Liver (tissue), 8 donors: ENCODE measurements at regions not wholly inside any gene's neighbourhood (a gene's known extent, or its start where the extent isn't known, plus 50 kb on each side); places are given as distances from the start of the nearest gene placed in this dataset.

Experiments used
- DNase-seq: peaks from one replicate; pipeline ENCODE4 v3.0.0-alpha.2; 2017; ENCODE audit warnings: low spot score
- H3K27ac ChIP-seq, 2 donors: one replicate each; pipeline ENCODE4 v1.7.0; 2013; ENCODE audit warnings: inconsistent platforms in 2 of 2, low read length in 2 of 2, control low read depth in 1 of 2, low read depth in 1 of 2, mild to moderate bottlenecking in 1 of 2
- H3K27me3 ChIP-seq, 4 donors: one replicate each; pipeline versions ENCODE4 v1.6.1 to v1.7.0; 2013; ENCODE audit warnings: low read length in 3 of 4, inconsistent platforms in 1 of 4, mild to moderate bottlenecking in 1 of 4, moderate library complexity in 1 of 4; ENCODE audit not compliant: control insufficient read depth in 4 of 4, insufficient read depth in 4 of 4
- H3K36me3 ChIP-seq, 4 donors: one replicate each; pipeline versions ENCODE4 v1.6.1 to v1.7.0; 2013; ENCODE audit warnings: low read length in 3 of 4, mild to moderate bottlenecking in 3 of 4, low read depth in 1 of 4, moderate library complexity in 1 of 4; ENCODE audit not compliant: control insufficient read depth in 4 of 4, insufficient read depth in 3 of 4
- H3K4me1 ChIP-seq, 4 donors: one replicate each; pipeline versions ENCODE4 v1.6.1 to v1.7.0; 2013; ENCODE audit warnings: low read length in 3 of 4, mild to moderate bottlenecking in 3 of 4, moderate library complexity in 1 of 4; ENCODE audit not compliant: control insufficient read depth in 4 of 4, insufficient read depth in 4 of 4
- H3K4me3 ChIP-seq, 3 donors: one replicate each; pipeline versions ENCODE4 v1.6.1 to v1.7.0; 2013; ENCODE audit warnings: low read length in 3 of 3, control low read depth in 1 of 3, low read depth in 1 of 3, mild to moderate bottlenecking in 1 of 3
- H3K9ac ChIP-seq, 2 donors: one replicate each; pipeline ENCODE4 v1.7.0; 2013; ENCODE audit warnings: low read length in 2 of 2, mild to moderate bottlenecking in 2 of 2, moderate library complexity in 2 of 2, control low read depth in 1 of 2, low read depth in 1 of 2
- H3K9me3 ChIP-seq, 4 donors: one replicate each; pipeline versions ENCODE4 v1.6.1 to v1.7.0; 2013; ENCODE audit warnings: low read length in 3 of 4; ENCODE audit not compliant: control insufficient read depth in 4 of 4
- ATF3 ChIP-seq: IDR thresholded peaks from 2 replicates; pipeline ENCODE4 v1.6.1; 2016; ENCODE audit warnings: antibody characterized with exemption
- CTCF ChIP-seq: fragments of 150-350 bp; IDR thresholded peaks from 2 replicates; pipeline ENCODE4 v1.5.1; 2017; ENCODE audit warnings: improper control_type of control experiment, low read depth, low read length; ENCODE audit not compliant: missing input control
- EGR1 ChIP-seq, 2 donors: IDR thresholded peaks; 2 replicates each; pipeline ENCODE4 v1.6.1; 2016 to 2018; ENCODE audit warnings: antibody characterized with exemption in 2 of 2, low read depth in 2 of 2
- FOXA1 ChIP-seq: IDR thresholded peaks from 2 replicates; pipeline ENCODE4 v1.6.1; 2016; ENCODE audit warnings: antibody characterized with exemption
- FOXA2 ChIP-seq: IDR thresholded peaks from 2 replicates; pipeline ENCODE4 v1.6.1; 2016; ENCODE audit warnings: antibody characterized with exemption
- GABPA ChIP-seq, 2 donors: IDR thresholded peaks in 1 of 2; conservative IDR thresholded peaks in 1 of 2; 2 replicates each; pipeline ENCODE4 v1.6.1; 2016; ENCODE audit warnings: antibody characterized with exemption in 2 of 2, mild to moderate bottlenecking in 1 of 2, moderate library complexity in 1 of 2
- HNF4A ChIP-seq, 2 donors: conservative IDR thresholded peaks; 2 replicates each; pipeline ENCODE4 v1.6.1; 2016; ENCODE audit warnings: antibody characterized with exemption in 2 of 2, mild to moderate bottlenecking in 2 of 2
- HNF4G ChIP-seq: IDR thresholded peaks from 2 replicates; pipeline ENCODE4 v1.6.1; 2016; ENCODE audit warnings: antibody characterized with exemption
- JUND ChIP-seq, 2 donors: IDR thresholded peaks; 2 replicates each; pipeline ENCODE4 v1.6.1; 2016; ENCODE audit warnings: antibody characterized with exemption in 2 of 2
- MAX ChIP-seq: IDR thresholded peaks from 2 replicates; pipeline ENCODE4 v1.6.1; 2016; ENCODE audit warnings: antibody characterized with exemption
- NR2F2 ChIP-seq: IDR thresholded peaks from 2 replicates; pipeline ENCODE4 v1.6.1; 2016; ENCODE audit warnings: antibody characterized with exemption
- RAD21 ChIP-seq, 2 donors: IDR thresholded peaks; 2 replicates each; pipeline ENCODE4 v1.6.1; 2016; ENCODE audit warnings: antibody characterized with exemption in 2 of 2, mild to moderate bottlenecking in 2 of 2
- REST ChIP-seq: IDR thresholded peaks from 2 replicates; pipeline ENCODE4 v1.6.1; 2016; ENCODE audit warnings: antibody characterized with exemption, mild to moderate bottlenecking
- RXRA ChIP-seq, 2 donors: IDR thresholded peaks; 2 replicates each; pipeline ENCODE4 v1.6.1; 2017 to 2018; ENCODE audit warnings: antibody characterized with exemption in 2 of 2, mild to moderate bottlenecking in 1 of 2
- SP1 ChIP-seq: IDR thresholded peaks from 2 replicates; pipeline ENCODE4 v1.6.1; 2018; ENCODE audit warnings: antibody characterized with exemption, mild to moderate bottlenecking
- TAF1 ChIP-seq: conservative IDR thresholded peaks from 2 replicates; pipeline ENCODE4 v1.6.1; 2016; ENCODE audit warnings: antibody characterized with exemption, mild to moderate bottlenecking
- YY1 ChIP-seq: IDR thresholded peaks from 2 replicates; pipeline ENCODE4 v1.6.1; 2016; ENCODE audit warnings: antibody characterized with exemption, mild to moderate bottlenecking
- ZBTB33 ChIP-seq: IDR thresholded peaks from 2 replicates; pipeline ENCODE4 v1.6.1; 2016; ENCODE audit warnings: antibody characterized with exemption
- WGBS: extraction: QIAGEN DNeasy Blood & Tissue Kit; methylation state at CpG from one replicate; pipeline ENCODE4 v1.1.7; 2013; 5-methylcytosine and 5-hydroxymethylcytosine counted together
- donor health status: healthy.
- donor health status: healthy.
- donor health status: healthy.
- donor health status: healthy.
- donor health status: healthy.

- Histone ChIP-seq H3K27ac (no peak overlapping the region), H3K4me3 (no peak overlapping the region), H3K9me3 (no peaks in the 10 kb centered on the region), H3K4me1 (peaks cover 1 to 24% (median 12%) of the 10 kb centered on the region in 4 donors), H3K36me3 (no peaks in the 10 kb centered on the region), H3K9ac (no peak overlapping the region), H3K27me3 (peaks cover 0 to 2% (median 0%) of the 10 kb centered on the region in 4 donors)
- TF ChIP-seq FOXA2 (no peak), REST (no peak), FOXA1 (no peak), NR2F2 (no peak), HNF4G (no peak), ZBTB33 (no peak), MAX (no peak), CTCF (no peak), RXRA (IDR thresholded peaks at IDR 0.05) (no peak), GABPA (IDR thresholded peaks at IDR 0.05 in 1 of 2, conservative IDR thresholded peaks at IDR 0.05 in 1 of 2) (no peak), TAF1 (no peak), YY1 (no peak), JUND (IDR thresholded peaks at IDR 0.05) (no peak), EGR1 (IDR thresholded peaks at IDR 0.05; ENCODE audit: low read depth in 2 of 2) (no peak), HNF4A (conservative IDR thresholded peaks at IDR 0.05) (no peak), RAD21 (IDR thresholded peaks at IDR 0.05) (no peak), ATF3 (no peak), SP1 (no peak)
- 92% methylated on average over 2 of the region's 2 CpGs for WGBS
- DNase-seq: no peak
Measured at GRCh38 chr10:78428579-78428978, 394.9 kb downstream of the RPS24 start.
